ENCODE measurements at regions not wholly inside any gene's neighbourhood (a gene's known extent, or its start where the extent isn't known, plus 50 kb on each side); places are given as distances from the start of the nearest gene placed in this dataset.

DNA sequence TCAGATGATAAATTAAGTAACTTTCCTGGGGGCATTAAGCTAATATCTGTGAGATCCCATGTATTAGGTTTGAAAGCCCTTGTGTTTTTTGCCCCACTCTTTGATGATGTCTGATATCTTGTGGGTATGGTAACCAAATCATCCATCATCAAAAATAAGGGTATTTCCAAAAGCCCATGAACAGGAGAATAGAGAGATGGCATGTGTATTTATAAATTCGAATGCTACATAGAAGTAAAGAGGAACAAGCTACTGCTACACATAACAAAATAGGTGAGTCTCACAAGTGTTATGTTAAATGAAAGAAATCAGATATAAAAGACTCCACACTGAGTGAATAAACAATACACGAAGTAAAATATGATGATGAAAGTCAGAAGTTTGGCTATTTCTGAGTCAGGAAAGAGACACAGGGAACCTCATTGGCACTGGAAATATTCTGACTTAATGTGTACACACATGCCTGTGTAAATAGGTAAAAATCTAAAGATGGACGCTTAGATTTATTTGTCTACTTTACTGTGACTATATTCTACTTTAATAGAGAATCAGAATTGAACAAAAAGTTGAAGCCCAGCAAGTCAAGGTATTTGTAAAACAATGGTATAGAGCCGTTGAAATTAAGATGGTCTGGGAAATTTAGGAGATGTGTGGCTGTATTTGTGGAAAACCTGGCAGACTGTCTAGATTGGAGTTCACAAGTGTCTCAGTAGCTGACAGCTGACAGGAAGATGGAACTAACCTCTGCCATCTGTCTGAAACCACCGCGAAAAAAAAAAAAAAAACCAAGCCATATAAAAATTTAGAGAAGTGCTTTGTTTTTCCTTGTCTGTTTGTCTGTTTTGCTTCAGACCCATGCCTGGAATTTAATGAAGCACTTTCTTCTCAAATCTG is 111.0 kb upstream of the TGFBR2 start:
- TF ChIP-seq, protein P1, sequence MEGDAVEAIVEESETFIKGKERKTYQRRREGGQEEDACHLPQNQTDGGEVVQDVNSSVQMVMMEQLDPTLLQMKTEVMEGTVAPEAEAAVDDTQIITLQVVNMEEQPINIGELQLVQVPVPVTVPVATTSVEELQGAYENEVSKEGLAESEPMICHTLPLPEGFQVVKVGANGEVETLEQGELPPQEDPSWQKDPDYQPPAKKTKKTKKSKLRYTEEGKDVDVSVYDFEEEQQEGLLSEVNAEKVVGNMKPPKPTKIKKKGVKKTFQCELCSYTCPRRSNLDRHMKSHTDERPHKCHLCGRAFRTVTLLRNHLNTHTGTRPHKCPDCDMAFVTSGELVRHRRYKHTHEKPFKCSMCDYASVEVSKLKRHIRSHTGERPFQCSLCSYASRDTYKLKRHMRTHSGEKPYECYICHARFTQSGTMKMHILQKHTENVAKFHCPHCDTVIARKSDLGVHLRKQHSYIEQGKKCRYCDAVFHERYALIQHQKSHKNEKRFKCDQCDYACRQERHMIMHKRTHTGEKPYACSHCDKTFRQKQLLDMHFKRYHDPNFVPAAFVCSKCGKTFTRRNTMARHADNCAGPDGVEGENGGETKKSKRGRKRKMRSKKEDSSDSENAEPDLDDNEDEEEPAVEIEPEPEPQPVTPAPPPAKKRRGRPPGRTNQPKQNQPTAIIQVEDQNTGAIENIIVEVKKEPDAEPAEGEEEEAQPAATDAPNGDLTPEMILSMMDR (conservative IDR thresholded peaks at IDR 0.05; ENCODE audit: low read length): no peak
- no peak for TF ChIP-seq EZH2phosphoT487 (IDR thresholded peaks at IDR 0.05; ENCODE audit: borderline replicate concordance)
